ENCODE measurements at regions not wholly inside any gene's neighbourhood (a gene's known extent, or its start where the extent isn't known, plus 50 kb on each side); places are given as distances from the start of the nearest gene placed in this dataset.

DNA sequence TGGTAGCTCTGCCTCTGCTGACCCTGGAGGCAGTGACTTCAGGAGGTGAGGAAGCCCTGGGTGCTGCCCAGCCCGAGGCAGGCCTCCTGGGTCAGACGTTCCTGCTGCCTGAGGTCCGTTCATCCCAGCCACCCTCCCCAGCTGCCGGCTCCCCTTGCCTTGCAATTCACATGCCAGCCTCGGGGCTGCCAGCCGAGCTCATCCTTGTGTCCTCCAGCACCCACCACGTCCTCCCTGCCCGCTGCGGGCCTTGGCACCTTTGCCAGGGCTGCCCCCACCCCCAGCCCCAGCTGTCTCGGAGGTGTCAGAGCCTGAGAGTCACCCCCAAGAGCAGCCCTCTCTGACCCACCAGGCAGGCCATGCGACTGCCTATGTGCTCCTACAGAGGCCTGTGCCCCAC is 162.1 kb upstream of the RNF32 start:
- no peak for TF ChIP-seq CTCF (IDR thresholded peaks at IDR 0.05; ENCODE audit: poor library complexity)
- TF ChIP-seq EZH2phosphoT487 (IDR thresholded peaks at IDR 0.05; ENCODE audit: low read depth, severe bottlenecking, unreplicated experiment), result no peak
- TF ChIP-seq EZH2 (IDR thresholded peaks at IDR 0.05; ENCODE audit: borderline replicate concordance), result no peak

Data from hepatocyte (in vitro differentiated cells).